Kidney (tissue), 13 donors: ENCODE measurements at regions not wholly inside any gene's neighbourhood (a gene's known extent, or its start where the extent isn't known, plus 50 kb on each side); places are given as distances from the start of the nearest gene placed in this dataset.

Source experiments
- DNase-seq, 5 donors: peaks; one replicate each; pipeline ENCODE4 v3.0.0-alpha.2; 2013 to 2020
- FAIRE-seq: peaks from 2 replicates; lab custom pipeline; 2012; peaks lifted over from hg19 to GRCh38; lab: Jason Lieb, UNC
- H3K27ac ChIP-seq, 2 donors: one replicate each; pipeline ENCODE4 v1.7.0; 2013; ENCODE audit warnings: low read depth in 2 of 2, low read length in 2 of 2, inconsistent platforms in 1 of 2
- H3K27me3 ChIP-seq: one replicate; pipeline ENCODE4 v1.7.1; 2013; ENCODE audit warnings: low read length, inconsistent platforms; ENCODE audit not compliant: control insufficient read depth, insufficient read depth
- H3K36me3 ChIP-seq, 3 donors: one replicate each; pipeline versions ENCODE4 v1.7.0 to v1.7.1; 2013; ENCODE audit warnings: low read length in 3 of 3, control low read depth in 1 of 3, inconsistent platforms in 1 of 3; ENCODE audit not compliant: insufficient read depth in 3 of 3, control insufficient read depth in 2 of 3
- H3K4me1 ChIP-seq, 3 donors: one replicate each; pipeline versions ENCODE4 v1.7.0 to v1.7.1; 2013; ENCODE audit warnings: low read length in 3 of 3, inconsistent platforms in 1 of 3, low read depth in 1 of 3; ENCODE audit not compliant: control insufficient read depth in 2 of 3, insufficient read depth in 2 of 3
- H3K4me3 ChIP-seq, 3 donors: one replicate each; pipeline versions ENCODE4 v1.7.0 to v1.8.1; 2013; ENCODE audit warnings: low read length in 3 of 3, control low read depth in 1 of 3, inconsistent platforms in 1 of 3
- H3K9ac ChIP-seq, 3 donors: one replicate each; pipeline versions ENCODE4 v1.7.0 to v1.7.1; 2013; ENCODE audit warnings: low read length in 3 of 3, control low read depth in 1 of 3, inconsistent platforms in 1 of 3
- H3K9me3 ChIP-seq, 3 donors: one replicate each; pipeline versions ENCODE4 v1.7.0 to v1.7.1; 2013; ENCODE audit warnings: low read length in 3 of 3, control low read depth in 1 of 3, inconsistent platforms in 1 of 3; ENCODE audit not compliant: control insufficient read depth in 2 of 3, insufficient read depth in 1 of 3
- intact Hi-C: fragments of 100-400 bp; cut with DNase I; formaldehyde crosslinking; loops from one replicate; pipeline ENCODE4 v1.11.1; 2022
- TF ChIP-seq, protein P1 (sequence below): IDR thresholded peaks from 3 replicates; pipeline ENCODE4 v1.5.1; 2012; ENCODE audit warnings: mild to moderate bottlenecking, moderate library complexity, borderline replicate concordance; ENCODE audit not compliant: insufficient read depth; ENCODE audit errors: extremely low read depth
- donor health status: control.
- donor health status: control.
- donor health status: control.
- donor health status: control.
- donor health status: control.
- donor health status: DM: yes; HTN: yes; CAD: no.
- donor health status: Normal renal cell carcinoma (clear cell type).

DNA sequence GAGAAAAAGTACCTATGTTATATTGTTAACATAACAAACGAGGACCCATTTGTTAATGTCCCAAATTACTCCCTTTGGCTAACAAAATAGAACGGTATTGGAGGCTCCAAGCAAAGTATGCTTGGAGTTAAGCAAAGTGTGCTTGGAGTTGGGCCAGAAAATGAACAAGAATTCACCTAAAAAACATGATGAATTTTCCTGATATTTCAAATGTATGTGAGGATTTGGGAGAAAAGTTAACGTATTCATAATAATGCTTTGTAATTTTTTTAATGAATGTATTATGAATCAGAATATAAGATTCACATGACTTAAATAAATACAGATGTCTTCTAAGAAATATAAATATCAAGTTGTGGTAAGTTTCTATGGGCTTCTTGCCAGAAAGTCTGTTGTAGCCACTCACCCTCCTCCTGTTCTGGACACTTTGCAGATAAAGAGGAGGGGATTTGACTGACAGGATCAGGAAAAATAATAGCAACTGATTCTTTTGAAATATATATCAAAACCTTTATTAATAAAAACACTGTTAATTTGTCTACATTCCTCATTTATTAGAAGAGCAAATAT is 423.7 kb upstream of the MMADHC start:
- intact Hi-C loops = no loop called here
- FAIRE-seq (no peak), DNase-seq (no peak)
- no peak overlapping the region for H3K4me3 ChIP-seq
- TF ChIP-seq, protein P1, sequence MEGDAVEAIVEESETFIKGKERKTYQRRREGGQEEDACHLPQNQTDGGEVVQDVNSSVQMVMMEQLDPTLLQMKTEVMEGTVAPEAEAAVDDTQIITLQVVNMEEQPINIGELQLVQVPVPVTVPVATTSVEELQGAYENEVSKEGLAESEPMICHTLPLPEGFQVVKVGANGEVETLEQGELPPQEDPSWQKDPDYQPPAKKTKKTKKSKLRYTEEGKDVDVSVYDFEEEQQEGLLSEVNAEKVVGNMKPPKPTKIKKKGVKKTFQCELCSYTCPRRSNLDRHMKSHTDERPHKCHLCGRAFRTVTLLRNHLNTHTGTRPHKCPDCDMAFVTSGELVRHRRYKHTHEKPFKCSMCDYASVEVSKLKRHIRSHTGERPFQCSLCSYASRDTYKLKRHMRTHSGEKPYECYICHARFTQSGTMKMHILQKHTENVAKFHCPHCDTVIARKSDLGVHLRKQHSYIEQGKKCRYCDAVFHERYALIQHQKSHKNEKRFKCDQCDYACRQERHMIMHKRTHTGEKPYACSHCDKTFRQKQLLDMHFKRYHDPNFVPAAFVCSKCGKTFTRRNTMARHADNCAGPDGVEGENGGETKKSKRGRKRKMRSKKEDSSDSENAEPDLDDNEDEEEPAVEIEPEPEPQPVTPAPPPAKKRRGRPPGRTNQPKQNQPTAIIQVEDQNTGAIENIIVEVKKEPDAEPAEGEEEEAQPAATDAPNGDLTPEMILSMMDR = no peak
- no peaks in the 10 kb centered on the region for H3K4me1 ChIP-seq
- no peaks in the 10 kb centered on the region for H3K9me3 ChIP-seq
- H3K36me3 ChIP-seq = no peaks in the 10 kb centered on the region
- H3K27ac ChIP-seq = no peak overlapping the region
- H3K9ac ChIP-seq = no peak overlapping the region
- H3K27me3 ChIP-seq = no peaks in the 10 kb centered on the region

DNA sequence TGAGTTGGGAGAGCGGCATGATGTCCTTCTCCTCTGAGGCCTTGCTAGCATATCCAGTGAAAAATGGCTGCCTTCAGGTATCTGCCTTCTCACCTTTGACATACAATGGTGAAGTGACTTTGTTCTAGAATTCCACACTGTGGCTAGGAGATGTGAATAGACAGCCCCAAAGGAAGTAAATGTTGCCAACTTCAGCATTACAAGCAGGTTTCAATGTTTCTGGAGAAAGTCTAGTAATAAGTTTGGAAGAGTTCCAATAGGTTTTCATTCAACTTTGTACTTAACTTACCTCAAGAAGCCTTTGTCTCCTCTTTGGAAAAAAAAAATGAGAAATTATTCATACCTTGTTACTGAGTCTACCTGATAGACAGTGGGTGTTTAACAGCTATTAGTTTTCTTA is 421.3 kb upstream of the MMADHC start:
- no peak for FAIRE-seq
- intact Hi-C loops = no loop called here
- no peak overlapping the region for H3K4me3 ChIP-seq

DNA sequence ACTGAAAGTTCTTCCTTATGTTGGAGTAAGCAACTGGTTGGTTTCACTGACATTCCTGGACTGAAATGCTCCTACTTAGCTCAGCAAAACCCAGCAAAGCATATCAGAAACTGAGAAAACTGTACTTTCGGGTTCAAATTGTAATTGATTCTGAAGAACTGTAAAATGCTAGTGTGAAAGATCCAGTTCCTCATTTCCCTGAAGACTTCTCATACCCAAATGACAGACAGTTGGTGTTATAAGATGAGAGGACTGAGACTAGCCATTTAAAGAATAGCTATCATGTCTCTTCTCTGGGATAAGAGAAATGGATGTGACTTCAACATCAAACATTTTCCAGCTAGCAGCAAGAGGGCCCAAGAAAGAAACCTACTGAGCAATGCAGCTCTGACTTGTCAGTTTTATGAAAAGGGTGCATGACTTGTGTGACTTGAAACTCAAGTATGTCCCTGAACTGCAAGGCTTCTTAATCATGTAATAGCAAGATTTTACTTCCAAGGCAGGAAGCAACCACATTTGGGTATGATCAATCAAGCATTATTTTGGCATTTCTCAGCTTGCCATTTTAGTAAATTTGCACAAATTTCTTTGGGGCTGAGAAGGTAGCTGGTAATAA is 420.3 kb upstream of the MMADHC start:
- FAIRE-seq = no peak
- Histone ChIP-seq H3K9ac (no peak overlapping the region), H3K9me3 (no peaks in the 10 kb centered on the region), H3K36me3 (no peaks in the 10 kb centered on the region), H3K4me3 (no peak overlapping the region), H3K27me3 (no peaks in the 10 kb centered on the region), H3K4me1 (no peaks in the 10 kb centered on the region), H3K27ac (no peak overlapping the region)
- TF ChIP-seq, protein P1 = no peak
- DNase-seq = no peak
- intact Hi-C loops = no loop called here

More for the DNA sequence above, 421.3 kb upstream of the MMADHC start:
- no peaks in the 10 kb centered on the region for H3K27me3 ChIP-seq
- TF ChIP-seq, protein P1 = no peak
- H3K9me3 ChIP-seq = no peaks in the 10 kb centered on the region
- H3K27ac ChIP-seq = no peak overlapping the region
- no peak overlapping the region for H3K9ac ChIP-seq
- no peak for DNase-seq
- no peaks in the 10 kb centered on the region for H3K36me3 ChIP-seq
- H3K4me1 ChIP-seq = no peaks in the 10 kb centered on the region

DNA sequence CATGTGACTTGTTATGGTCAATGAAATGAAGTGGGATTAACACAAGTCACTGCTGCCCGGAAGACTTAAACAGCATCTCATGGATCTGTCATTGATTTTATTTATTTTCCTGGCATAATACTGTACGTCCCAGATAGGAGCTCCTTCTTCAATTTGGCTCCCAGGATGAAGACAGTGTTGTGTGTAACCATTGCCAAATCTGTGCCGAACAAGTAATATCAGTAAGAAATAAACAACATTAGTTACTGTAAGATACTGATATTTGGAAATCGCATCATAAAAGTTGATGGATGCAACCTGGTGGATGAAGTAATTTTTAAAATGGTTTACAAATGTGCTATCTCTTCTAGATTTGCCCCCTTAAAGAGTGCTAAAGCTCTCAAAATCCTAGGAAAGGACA is 419.0 kb upstream of the MMADHC start:
- TF ChIP-seq, protein P1 = no peak
- H3K9me3 ChIP-seq = no peaks in the 10 kb centered on the region
- H3K9ac ChIP-seq = no peak overlapping the region
- H3K36me3 ChIP-seq = no peaks in the 10 kb centered on the region
- intact Hi-C loops = no loop called here
- H3K27ac ChIP-seq = no peak overlapping the region
- no peak overlapping the region for H3K4me3 ChIP-seq
- FAIRE-seq (no peak), DNase-seq (no peak)
- H3K27me3 ChIP-seq = no peaks in the 10 kb centered on the region
- H3K4me1 ChIP-seq = no peaks in the 10 kb centered on the region
